H1 (cell line): ENCODE measurements at regions not wholly inside any gene's neighbourhood (a gene's known extent, or its start where the extent isn't known, plus 50 kb on each side); places are given as distances from the start of the nearest gene placed in this dataset.

Experiments used
- CTCF ChIA-PET: fragments of 300-600 bp; sonication (Branson Sonifier 250); formaldehyde crosslinking; loops from one replicate; lab custom pipeline; 2021; ENCODE audit not compliant: partially characterized antibody; lab: Charles Lee
- POLR2A ChIA-PET: fragments of 300-600 bp; sonication (Branson Sonifier 250); formaldehyde crosslinking; loops from one replicate; lab custom pipeline; 2021; ENCODE audit warnings: inconsistent platforms; ENCODE audit not compliant: partially characterized antibody; lab: Charles Lee
- DNase-seq, 2 experiments: peaks; one replicate each; pipeline versions ENCODE4 v3.0.0 to v3.0.0-alpha.2; 2010 to 2022; ENCODE audit warnings: low spot score in 2 of 2, low read depth in 1 of 2, mixed read lengths in 1 of 2
- FAIRE-seq: peaks from 2 replicates; lab custom pipeline; 2011; peaks lifted over from hg19 to GRCh38; lab: Jason Lieb, UNC
- H2AFZ ChIP-seq: 2 replicates; pipeline ENCODE4 v1.8.1; 2012; ENCODE audit warnings: low read length, inconsistent platforms
- H2AK5ac ChIP-seq: 2 replicates; pipeline ENCODE4 v1.6.1; 2013; ENCODE audit warnings: low read depth, low read length
- H2BK120ac ChIP-seq: replicated peaks from 2 replicates; pipeline ENCODE3; 2013; ENCODE audit warnings: low read depth, low read length, inconsistent platforms
- H2BK12ac ChIP-seq: 2 replicates; pipeline ENCODE4 v1.6.1; 2013; ENCODE audit warnings: low read depth, low read length
- H2BK15ac ChIP-seq: 2 replicates; pipeline ENCODE4 v1.6.1; 2013; ENCODE audit warnings: low read length
- H2BK20ac ChIP-seq: 2 replicates; pipeline ENCODE4 v1.6.1; 2013; ENCODE audit warnings: low read length
- H2BK5ac ChIP-seq: 2 replicates; pipeline ENCODE4 v1.6.1; 2013; ENCODE audit warnings: low read depth, low read length
- H3K14ac ChIP-seq: 2 replicates; pipeline ENCODE4 v1.6.1; 2013; ENCODE audit warnings: inconsistent platforms; ENCODE audit not compliant: insufficient read length
- H3K18ac ChIP-seq: 2 replicates; pipeline ENCODE4 v1.6.1; 2013; ENCODE audit warnings: low read length; ENCODE audit errors: extremely low read depth
- H3K23ac ChIP-seq: 2 replicates; pipeline ENCODE4 v1.6.1; 2013; ENCODE audit warnings: inconsistent platforms; ENCODE audit not compliant: insufficient read length
- H3K23me2 ChIP-seq: 2 replicates; pipeline ENCODE4 v1.6.1; 2013; ENCODE audit warnings: low read depth, low read length
- H3K27ac ChIP-seq: 2 replicates; pipeline ENCODE4 v1.6.1; 2011; ENCODE audit warnings: low read depth, low read length, inconsistent platforms
- H3K27me3 ChIP-seq, 4 experiments: replicated peaks in 1 of 4; 1 replicate in 1 of 4; 2 replicates in 3 of 4; pipeline versions ENCODE4 v1.6.1 to v1.8.1; 2011 to 2013; ENCODE audit warnings: low read length in 3 of 4, mild to moderate bottlenecking in 3 of 4, inconsistent platforms in 2 of 4, mixed read lengths in 2 of 4, moderate library complexity in 1 of 4; ENCODE audit not compliant: control insufficient read depth in 3 of 4, insufficient read depth in 3 of 4; ENCODE audit errors: extremely low read depth in 1 of 4
- H3K36me3 ChIP-seq, 4 experiments: 2 replicates each; pipeline versions ENCODE4 v1.6.1 to v1.8.1; 2011 to 2013; ENCODE audit warnings: mild to moderate bottlenecking in 4 of 4, low read length in 3 of 4, moderate library complexity in 2 of 4, control low read depth in 1 of 4, inconsistent platforms in 1 of 4; ENCODE audit not compliant: insufficient read depth in 4 of 4, control insufficient read depth in 2 of 4
- H3K4ac ChIP-seq: replicated peaks from 2 replicates; pipeline ENCODE3; 2013; ENCODE audit warnings: low read length, low read depth, mixed read lengths, inconsistent platforms; ENCODE audit not compliant: insufficient read length
- H3K4me1 ChIP-seq, 4 experiments: replicated peaks in 1 of 4; 1 replicate in 1 of 4; 2 replicates in 3 of 4; pipeline versions ENCODE4 v1.6.1 to v1.8.1; 2011 to 2013; ENCODE audit warnings: low read length in 3 of 4, inconsistent platforms in 2 of 4, mixed read lengths in 1 of 4; ENCODE audit not compliant: insufficient read depth in 4 of 4, control insufficient read depth in 3 of 4
- H3K4me2 ChIP-seq, 2 experiments: 2 replicates each; pipeline versions ENCODE4 v1.6.1 to v1.8.1; 2011 to 2013; ENCODE audit warnings: low read depth in 2 of 2, low read length in 2 of 2, control low read depth in 1 of 2, inconsistent platforms in 1 of 2, mild to moderate bottlenecking in 1 of 2; ENCODE audit not compliant: insufficient read depth in 1 of 2
- H3K4me3 ChIP-seq, 4 experiments: fragments of 200-600, 300-600 bp in 1 of 4; sonication (generic), shearing (Covaris generic), sonication (Bioruptor Twin) in 1 of 4; 2 replicates each; pipeline versions ENCODE4 v1.5.1 to v1.8.1; 2011 to 2016; ENCODE audit warnings: low read length in 4 of 4, low read depth in 3 of 4, control low read depth in 2 of 4, inconsistent platforms in 2 of 4, mild to moderate bottlenecking in 2 of 4, mixed read lengths in 1 of 4, moderate library complexity in 1 of 4; ENCODE audit not compliant: insufficient read depth in 2 of 4; ENCODE audit errors: extremely low read depth in 1 of 4
- H3K56ac ChIP-seq: replicated peaks from 2 replicates; pipeline ENCODE3; 2013; ENCODE audit warnings: low read depth, mild to moderate bottlenecking, mixed read lengths, low read length, inconsistent platforms; ENCODE audit not compliant: insufficient read length
- H3K79me1 ChIP-seq: 2 replicates; pipeline ENCODE4 v1.6.1; 2013; ENCODE audit warnings: low read depth, low read length, control low read depth
- H3K79me2 ChIP-seq, 2 experiments: 2 replicates each; pipeline versions ENCODE4 v1.6.1 to v1.8.1; 2012 to 2013; ENCODE audit warnings: low read length in 2 of 2, mild to moderate bottlenecking in 2 of 2, inconsistent platforms in 1 of 2; ENCODE audit not compliant: insufficient read depth in 2 of 2, control insufficient read depth in 1 of 2
- H3K9ac ChIP-seq, 4 experiments: replicated peaks in 1 of 4; 1 replicate in 1 of 4; 2 replicates in 3 of 4; pipeline versions ENCODE4 v1.6.1 to v1.8.1; 2011 to 2013; ENCODE audit warnings: low read depth in 3 of 4, low read length in 3 of 4, control low read depth in 2 of 4, mild to moderate bottlenecking in 2 of 4, moderate library complexity in 2 of 4, inconsistent platforms in 1 of 4; ENCODE audit errors: extremely low read depth in 1 of 4
- H3K9me3 ChIP-seq, 2 experiments: 2 replicates each; pipeline versions ENCODE4 v1.6.1 to v1.8.1; 2012 to 2013; ENCODE audit warnings: mild to moderate bottlenecking in 2 of 2, moderate library complexity in 2 of 2, control low read depth in 1 of 2, inconsistent platforms in 1 of 2, low read depth in 1 of 2, low read length in 1 of 2, mixed read lengths in 1 of 2; ENCODE audit not compliant: insufficient read depth in 2 of 2
- H4K20me1 ChIP-seq, 2 experiments: replicated peaks in 1 of 2; 2 replicates each; pipeline versions ENCODE3 to v1.8.1; 2011 to 2013; ENCODE audit warnings: inconsistent platforms in 2 of 2, low read length in 2 of 2, mild to moderate bottlenecking in 1 of 2; ENCODE audit not compliant: insufficient read depth in 2 of 2, control insufficient read depth in 1 of 2
- H4K5ac ChIP-seq: 2 replicates; pipeline ENCODE4 v1.6.1; 2013; ENCODE audit warnings: low read length, low read depth, mixed read lengths, inconsistent platforms; ENCODE audit not compliant: insufficient read length
- H4K8ac ChIP-seq: 2 replicates; pipeline ENCODE4 v1.8.0; 2013; ENCODE audit warnings: mild to moderate bottlenecking, moderate library complexity, low read length, inconsistent platforms; ENCODE audit not compliant: insufficient read depth; ENCODE audit errors: extremely low read depth
- H4K91ac ChIP-seq: replicated peaks from 2 replicates; pipeline ENCODE3; 2013; ENCODE audit warnings: low read length, mixed read lengths, inconsistent platforms; ENCODE audit not compliant: insufficient read length
- BCL11A ChIP-seq, 2 experiments: IDR thresholded peaks; one replicate each; pipeline ENCODE4 v1.6.1; 2011; ENCODE audit warnings: low read depth in 2 of 2, low read length in 2 of 2, mild to moderate bottlenecking in 2 of 2
- CBX5 ChIP-seq: fragments of 300-800, 300-1000 bp; sonication (generic); IDR thresholded peaks from 2 replicates; pipeline ENCODE4 v1.7.1; 2016; ENCODE audit warnings: antibody characterized with exemption, low read length, low read depth
- GABPA ChIP-seq: IDR thresholded peaks from 2 replicates; pipeline ENCODE4 v1.6.1; 2011; ENCODE audit warnings: mild to moderate bottlenecking, low read length, moderate library complexity, borderline replicate concordance; ENCODE audit not compliant: insufficient read depth
- JUND ChIP-seq: IDR thresholded peaks from 2 replicates; pipeline ENCODE4 v1.6.1; 2011; ENCODE audit warnings: mild to moderate bottlenecking, improper control_type of control experiment, low read length
- SRF ChIP-seq: IDR thresholded peaks from 2 replicates; pipeline ENCODE4 v1.6.1; 2011; ENCODE audit warnings: mild to moderate bottlenecking, low read depth, low read length, moderate library complexity
- whole genome bisulfite sequencing, 2 experiments: shearing (Covaris generic) in 1 of 2; methylation state at CpG; one replicate each; pipeline versions ENCODE4 v1.1.6 to v1.1.7; 2013 to 2015; ENCODE audit warnings: low lambda C conversion rate in 2 of 2, mixed read lengths in 2 of 2, inconsistent platforms in 1 of 2, low coverage in 1 of 2, missing lambda C conversion rate in 1 of 2; ENCODE audit not compliant: insufficient replicate concordance in 2 of 2, insufficient coverage in 1 of 2, insufficient read length in 1 of 2; ENCODE audit errors: extremely low coverage in 1 of 2, missing lambda C conversion rate in 1 of 2; 5-methylcytosine and 5-hydroxymethylcytosine counted together

GRCh38 chr13:87981416-87981815 is 310.2 kb downstream of the SLITRK5 start:
- Histone ChIP-seq H3K79me2 (no peaks in the 10 kb centered on the region), H4K20me1 (no peaks in the 10 kb centered on the region), H3K9me3 (peaks cover 13 to 15% of the 10 kb centered on the region in 2 experiments), H2BK15ac (no peak overlapping the region), H3K9ac (no peak overlapping the region), H3K4me3 (no peak overlapping the region), H3K79me1 (no peaks in the 10 kb centered on the region), H3K27me3 (no peaks in the 10 kb centered on the region), H3K36me3 (peaks cover 0 to 4% (median 0%) of the 10 kb centered on the region in 4 experiments; a peak in 1 of 8 replicates), H2BK12ac (no peak overlapping the region), H3K4me1 (no peaks in the 10 kb centered on the region), H3K4me2 (no peak overlapping the region), H3K56ac (no peak overlapping the region), H2AK5ac (no peak overlapping the region), H3K18ac (no peak overlapping the region), H3K4ac (no peak overlapping the region), H3K23me2 (no peaks in the 10 kb centered on the region), H3K27ac (no peak overlapping the region), H2BK20ac (no peak overlapping the region), H4K8ac (no peak overlapping the region), H3K23ac (no peak overlapping the region), H4K91ac (no peak overlapping the region), H2BK120ac (no peak overlapping the region), H4K5ac (no peak overlapping the region), H3K14ac (no peak overlapping the region), H2BK5ac (no peak overlapping the region), H2AFZ (no peak overlapping the region)
- 94% methylated on average over 2 of the region's 2 CpGs; no CpG with 5 or more reads in 1 of the 2 experiments for WGBS, 2 experiments
- CTCF ChIA-PET, result no interaction called here
- DNase-seq, result no peak
- FAIRE-seq, result no peak
- TF ChIP-seq SRF (no peak), CBX5 (no peak), GABPA (no peak), JUND (no peak), BCL11A (IDR thresholded peaks at IDR 0.05; ENCODE audit: low read depth in 2 of 2, low read length in 2 of 2) (no peak)
- POLR2A ChIA-PET, result no interaction called here
